Neuronal stem cell (in vitro differentiated cells): ENCODE measurements at regions not wholly inside any gene's neighbourhood (a gene's known extent, or its start where the extent isn't known, plus 50 kb on each side); places are given as distances from the start of the nearest gene placed in this dataset.

Experiments
- DNase-seq: peaks from one replicate; pipeline ENCODE4 v3.0.0-alpha.2; 2013; ENCODE audit warnings: low spot score
- H2AFZ ChIP-seq: one replicate; pipeline ENCODE4 v1.6.1; 2013; ENCODE audit warnings: mild to moderate bottlenecking, low read length, inconsistent platforms
- H2AK5ac ChIP-seq: 2 replicates; pipeline ENCODE4 v1.6.1; 2013; ENCODE audit warnings: low read depth, mild to moderate bottlenecking, inconsistent platforms, low read length, moderate library complexity, mixed read lengths
- H2BK120ac ChIP-seq: 2 replicates; pipeline ENCODE4 v1.6.1; 2013; ENCODE audit warnings: low read depth, mild to moderate bottlenecking, inconsistent platforms, low read length, moderate library complexity, mixed read lengths
- H2BK12ac ChIP-seq: one replicate; pipeline ENCODE4 v1.6.1; 2013; ENCODE audit warnings: low read length, inconsistent platforms
- H2BK15ac ChIP-seq: 2 replicates; pipeline ENCODE4 v1.6.1; 2013; ENCODE audit warnings: mild to moderate bottlenecking, low read length, inconsistent platforms, mixed read lengths
- H2BK5ac ChIP-seq: one replicate; pipeline ENCODE4 v1.6.1; 2013; ENCODE audit warnings: inconsistent platforms, mild to moderate bottlenecking, low read length, moderate library complexity
- H3K14ac ChIP-seq: one replicate; pipeline ENCODE4 v1.6.1; 2013; ENCODE audit warnings: low read length, inconsistent platforms
- H3K18ac ChIP-seq: 2 replicates; pipeline ENCODE4 v1.6.1; 2013; ENCODE audit warnings: low read length, inconsistent platforms
- H3K23ac ChIP-seq: 2 replicates; pipeline ENCODE4 v1.6.1; 2013; ENCODE audit warnings: low read depth, mild to moderate bottlenecking, mixed read lengths, low read length, inconsistent platforms; ENCODE audit not compliant: poor library complexity
- H3K27ac ChIP-seq: replicated peaks from 3 replicates; pipeline ENCODE4 v1.5.1; 2013; ENCODE audit warnings: low read length, inconsistent platforms
- H3K27me3 ChIP-seq, 3 experiments: 2 replicates each; pipeline ENCODE4 v1.6.1; 2013; ENCODE audit warnings: low read length in 3 of 3, mild to moderate bottlenecking in 2 of 3, inconsistent platforms in 1 of 3, low read depth in 1 of 3, mixed read lengths in 1 of 3, moderate library complexity in 1 of 3; ENCODE audit not compliant: control insufficient read depth in 3 of 3, insufficient read depth in 3 of 3
- H3K36me3 ChIP-seq, 2 donors: replicated peaks in 1 of 2; 2 replicates each; pipeline ENCODE4 v1.6.1; 2013; ENCODE audit warnings: low read length in 2 of 2; ENCODE audit not compliant: control insufficient read depth in 2 of 2, insufficient read depth in 2 of 2
- H3K4ac ChIP-seq: 2 replicates; pipeline ENCODE4 v1.6.1; 2013; ENCODE audit warnings: inconsistent platforms, mild to moderate bottlenecking, low read length, moderate library complexity
- H3K4me1 ChIP-seq, 2 donors: 1 replicate in 1 of 2; 2 replicates in 1 of 2; pipeline ENCODE4 v1.6.1; 2013; ENCODE audit warnings: low read length in 2 of 2, low read depth in 1 of 2; ENCODE audit not compliant: control insufficient read depth in 2 of 2, insufficient read depth in 1 of 2
- H3K4me2 ChIP-seq: one replicate; pipeline ENCODE4 v1.6.1; 2013; ENCODE audit warnings: mild to moderate bottlenecking, low read length, inconsistent platforms; ENCODE audit not compliant: insufficient read depth, poor library complexity, severe bottlenecking
- H3K4me3 ChIP-seq, 2 donors: 2 replicates each; pipeline ENCODE4 v1.5.1; 2013; ENCODE audit warnings: low read length in 2 of 2, mild to moderate bottlenecking in 2 of 2, inconsistent platforms in 1 of 2, moderate library complexity in 1 of 2
- H3K79me1 ChIP-seq: one replicate; pipeline ENCODE4 v1.6.1; 2013; ENCODE audit warnings: low read depth, mild to moderate bottlenecking, inconsistent platforms, low read length, moderate library complexity
- H3K9ac ChIP-seq: one replicate; pipeline ENCODE4 v1.6.1; 2013; ENCODE audit warnings: mild to moderate bottlenecking, low read depth, low read length, inconsistent platforms; ENCODE audit not compliant: poor library complexity
- H3K9me3 ChIP-seq, 2 donors: replicated peaks in 1 of 2; 2 replicates each; pipeline versions ENCODE3 to v1.6.1; 2013; ENCODE audit warnings: low read length in 2 of 2, mild to moderate bottlenecking in 2 of 2, inconsistent platforms in 1 of 2, low read depth in 1 of 2, mixed read lengths in 1 of 2, moderate library complexity in 1 of 2; ENCODE audit not compliant: control insufficient read depth in 2 of 2, insufficient read depth in 1 of 2
- H4K8ac ChIP-seq: one replicate; pipeline ENCODE4 v1.6.1; 2013; ENCODE audit warnings: low read depth, mild to moderate bottlenecking, inconsistent platforms, low read length, moderate library complexity
- H4K91ac ChIP-seq: one replicate; pipeline ENCODE4 v1.6.1; 2013; ENCODE audit warnings: low read length, low read depth, mild to moderate bottlenecking, inconsistent platforms; ENCODE audit not compliant: poor library complexity
- WGBS, 2 donors: extraction: QIAGEN DNeasy Blood & Tissue Kit; methylation state at CpG; one replicate each; pipeline ENCODE4 v1.1.7; 2013; ENCODE audit warnings: missing lambda C conversion rate in 2 of 2, mixed read lengths in 1 of 2; ENCODE audit not compliant: insufficient read length in 2 of 2, insufficient replicate concordance in 1 of 2; ENCODE audit errors: extremely low coverage in 2 of 2; 5-methylcytosine and 5-hydroxymethylcytosine counted together

DNA sequence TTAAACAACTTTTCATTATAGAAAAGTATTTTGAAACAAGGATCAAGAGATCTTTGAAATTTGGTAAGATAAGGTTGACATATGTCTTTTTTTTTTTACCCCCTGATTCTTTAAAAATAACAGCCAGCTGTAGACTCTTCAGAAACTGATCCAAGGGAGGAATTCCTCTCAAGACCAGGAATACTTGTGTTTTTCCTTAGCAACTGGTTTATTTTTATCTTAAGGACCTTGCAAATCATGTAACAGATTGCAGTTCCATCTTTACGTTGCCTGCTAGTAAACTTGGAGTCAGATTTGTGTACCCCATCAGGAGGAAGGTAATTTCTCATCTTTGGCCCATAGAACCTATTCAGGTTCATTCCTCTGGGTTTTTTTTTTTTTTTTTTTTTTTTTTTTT is 71.6 kb downstream of the BOLA3 start:
- H3K27me3 ChIP-seq = peaks cover 0 to 2% (median 0%) of the 10 kb centered on the region in 3 experiments
- no peak overlapping the region for H2BK120ac ChIP-seq
- H3K9me3 ChIP-seq = no peaks in the 10 kb centered on the region

DNA sequence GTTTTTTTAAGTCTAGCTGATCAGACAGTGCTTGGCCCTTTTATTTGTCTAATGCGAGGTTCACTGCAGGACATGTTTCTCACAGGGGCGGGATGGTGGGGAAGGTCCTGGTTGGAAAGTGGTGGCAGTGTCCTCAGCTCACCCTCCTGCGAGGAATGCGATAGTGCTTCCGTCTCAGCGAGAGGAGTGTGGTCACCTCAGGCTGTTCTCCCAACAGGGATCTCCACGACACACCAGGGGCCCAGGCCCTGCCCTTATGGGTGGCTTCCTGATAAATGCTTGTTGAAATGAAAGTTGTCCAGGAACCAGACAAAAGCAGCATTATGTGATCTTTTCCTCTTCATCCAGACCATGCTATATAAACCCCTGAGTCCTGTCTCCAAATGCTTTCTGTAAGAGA is 70.1 kb downstream of the BOLA3 start:
- Histone ChIP-seq H3K18ac (no peak overlapping the region), H2AK5ac (no peak overlapping the region), H3K36me3 (peaks cover 9 to 90% of the 10 kb centered on the region in 2 donors), H3K27ac (no peak overlapping the region), H2BK15ac (no peak overlapping the region), H3K4ac (no peak overlapping the region), H3K23ac (peak overlapping the region; percentile 87), H3K4me3 (peak overlapping the region in 1 of 2 donors; percentile 56), H2BK5ac (no peak overlapping the region), H3K4me2 (no peak overlapping the region), H4K91ac (no peak overlapping the region), H2BK12ac (no peak overlapping the region), H3K27me3 (peaks cover 0 to 2% (median 0%) of the 10 kb centered on the region in 3 experiments), H3K14ac (no peak overlapping the region), H3K4me1 (peaks cover 0 to 6% of the 10 kb centered on the region in 2 donors), H3K79me1 (peaks cover 2% of the 10 kb centered on the region), H2AFZ (no peak overlapping the region), H4K8ac (no peak overlapping the region), H3K9ac (no peak overlapping the region), H2BK120ac (no peak overlapping the region), H3K9me3 (no peaks in the 10 kb centered on the region)
- no peak for DNase-seq
- WGBS, 2 donors = no CpG with 5 or more reads among the region's 7 CpGs

More for the DNA sequence above, 71.6 kb downstream of the BOLA3 start:
- Histone ChIP-seq H2AFZ (no peak overlapping the region), H3K23ac (no peak overlapping the region), H3K4me2 (no peak overlapping the region), H2BK15ac (no peak overlapping the region), H3K4ac (no peak overlapping the region), H4K91ac (no peak overlapping the region), H3K4me1 (peaks cover 0 to 6% of the 10 kb centered on the region in 2 donors), H3K27ac (no peak overlapping the region), H2BK5ac (no peak overlapping the region), H3K14ac (no peak overlapping the region), H3K18ac (no peak overlapping the region), H3K9ac (no peak overlapping the region), H3K4me3 (no peak overlapping the region), H4K8ac (no peak overlapping the region), H3K79me1 (peaks cover 2% of the 10 kb centered on the region), H3K36me3 (peaks cover 5 to 82% of the 10 kb centered on the region in 2 donors), H2AK5ac (no peak overlapping the region), H2BK12ac (no peak overlapping the region)
- WGBS, 2 donors = no CpG with 5 or more reads among the region's 1 CpG
- DNase-seq = no peak

DNA sequence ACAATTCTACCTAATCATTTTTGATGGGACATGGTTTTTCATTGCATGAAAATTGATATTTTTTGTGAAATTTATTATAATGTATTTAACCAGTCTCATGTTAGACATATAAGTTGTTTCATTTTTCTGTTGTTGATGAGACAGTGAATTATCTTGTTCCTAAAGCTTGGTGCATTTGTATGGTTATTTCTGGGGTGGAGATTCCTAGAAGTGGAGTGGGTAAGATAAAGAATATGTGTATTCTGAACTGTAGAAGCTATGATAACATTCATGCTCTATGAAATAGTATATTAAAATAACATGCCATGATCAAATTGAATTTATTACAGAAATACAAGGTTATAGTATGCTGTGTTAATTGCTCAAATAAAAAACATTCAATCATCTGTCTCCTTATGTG is 69.2 kb downstream of the BOLA3 start:
- Histone ChIP-seq H2AK5ac (no peak overlapping the region), H2BK5ac (no peak overlapping the region), H2BK12ac (no peak overlapping the region), H3K27ac (no peak overlapping the region), H3K4ac (no peak overlapping the region), H3K18ac (no peak overlapping the region), H3K4me2 (no peak overlapping the region), H2BK15ac (no peak overlapping the region), H3K9ac (no peak overlapping the region), H3K27me3 (peaks cover 0 to 2% (median 0%) of the 10 kb centered on the region in 3 experiments), H4K8ac (no peak overlapping the region), H3K14ac (no peak overlapping the region), H2AFZ (no peak overlapping the region), H3K79me1 (peaks cover 2% of the 10 kb centered on the region), H4K91ac (no peak overlapping the region), H3K9me3 (no peaks in the 10 kb centered on the region), H3K23ac (no peak overlapping the region), H3K4me1 (peaks cover 0 to 6% of the 10 kb centered on the region in 2 donors), H2BK120ac (no peak overlapping the region), H3K36me3 (peaks cover 15 to 90% of the 10 kb centered on the region in 2 donors), H3K4me3 (no peak overlapping the region)
- no peak for DNase-seq

DNA sequence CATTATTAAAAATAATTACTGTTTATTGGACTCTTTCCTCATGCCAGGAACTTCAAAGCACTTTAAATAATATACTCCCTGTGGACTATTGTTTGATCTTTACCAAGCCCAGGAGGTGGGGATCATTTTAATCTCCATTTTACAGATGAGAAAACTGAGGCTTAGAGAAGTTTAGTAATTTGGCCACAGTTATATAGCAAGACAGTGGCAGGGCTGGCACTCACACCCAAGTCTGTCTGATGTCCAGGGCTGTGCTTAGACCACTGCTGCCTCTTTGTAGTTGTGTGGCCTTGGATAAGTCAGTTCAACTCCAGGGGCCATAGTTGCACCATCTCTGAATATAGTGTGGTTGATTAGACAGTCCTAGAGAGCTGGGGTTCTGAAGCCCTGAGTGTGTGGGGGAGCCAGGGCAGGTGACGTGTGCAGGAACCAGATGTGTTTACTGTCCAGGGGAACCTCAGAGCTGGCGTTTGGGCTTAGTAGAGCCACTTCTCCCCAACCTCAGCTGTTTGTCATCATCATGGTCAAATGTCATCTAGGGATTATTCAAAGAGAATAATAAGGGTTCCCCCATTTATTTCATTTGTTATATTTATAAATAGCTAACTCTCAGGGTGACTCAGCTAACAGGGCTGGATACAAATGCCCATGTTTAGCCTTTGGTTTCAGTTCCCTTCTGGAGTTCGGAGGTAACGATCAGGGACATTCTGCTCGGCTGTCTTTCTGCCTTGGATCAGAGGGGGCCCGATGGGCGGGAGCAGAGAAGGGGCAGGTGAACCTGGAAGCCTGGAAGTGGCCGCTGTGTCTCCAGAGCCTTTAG is 68.0 kb downstream of the BOLA3 start:
- no peak for DNase-seq
- H3K9ac ChIP-seq = no peak overlapping the region
- peaks cover 0 to 6% of the 10 kb centered on the region in 2 donors for H3K4me1 ChIP-seq
- no peak overlapping the region for H2BK12ac ChIP-seq
- H2AFZ ChIP-seq = no peak overlapping the region
- H3K27ac ChIP-seq = no peak overlapping the region
- no peak overlapping the region for H2BK5ac ChIP-seq
- H3K18ac ChIP-seq = no peak overlapping the region
- no CpG with 5 or more reads among the region's 8 CpGs for WGBS, 2 donors
- H4K8ac ChIP-seq = no peak overlapping the region
- no peak overlapping the region for H2AK5ac ChIP-seq
- no peak overlapping the region for H3K4ac ChIP-seq
- no peaks in the 10 kb centered on the region for H3K9me3 ChIP-seq
- H3K14ac ChIP-seq = no peak overlapping the region
- H3K27me3 ChIP-seq = peaks cover 0 to 2% (median 0%) of the 10 kb centered on the region in 3 experiments
- H3K36me3 ChIP-seq = peaks cover 18 to 85% of the 10 kb centered on the region in 2 donors
- no peak overlapping the region for H3K4me2 ChIP-seq
- no peak overlapping the region for H4K91ac ChIP-seq
- H3K79me1 ChIP-seq = peaks cover 2% of the 10 kb centered on the region
- H2BK120ac ChIP-seq = no peak overlapping the region
- H3K23ac ChIP-seq = no peak overlapping the region
- no peak overlapping the region for H3K4me3 ChIP-seq
- no peak overlapping the region for H2BK15ac ChIP-seq
